MM.1S (cell line): ENCODE measurements at regions not wholly inside any gene's neighbourhood (a gene's known extent, or its start where the extent isn't known, plus 50 kb on each side); places are given as distances from the start of the nearest gene placed in this dataset.
"Not testable (repeated sequence)": the region's sequence is repeated elsewhere in the genome, so short reads cannot be mapped to it uniquely, and the experiment has no call there.

ENCODE experiments used
- DNase-seq: peaks from one replicate; pipeline ENCODE4 v3.0.0-alpha.2; 2015
- H2AFZ ChIP-seq: fragments of 300-600 bp; sonication (generic); 2 replicates; pipeline ENCODE4 v1.6.0; 2016; ENCODE audit warnings: antibody characterized with exemption, low read length
- H3F3A ChIP-seq: fragments of 300-600 bp; sonication (generic); 2 replicates; pipeline ENCODE4 v1.6.1; 2016; ENCODE audit warnings: mild to moderate bottlenecking, antibody characterized with exemption, low read length, moderate library complexity, mixed read lengths; ENCODE audit not compliant: insufficient read depth
- H3K27ac ChIP-seq: fragments of 300-600 bp; sonication (generic); 2 replicates; pipeline ENCODE4 v1.5.1; 2016; ENCODE audit warnings: mild to moderate bottlenecking, low read length
- H3K27me3 ChIP-seq: fragments of 300-600 bp; sonication (generic); replicated peaks from 2 replicates; pipeline ENCODE4 v1.6.0; 2016; ENCODE audit warnings: low read length; ENCODE audit not compliant: insufficient read depth
- H3K36me3 ChIP-seq: fragments of 300-600 bp; sonication (generic); replicated peaks from 2 replicates; pipeline ENCODE4 v1.6.1; 2016; ENCODE audit warnings: mild to moderate bottlenecking, low read length, mixed read lengths; ENCODE audit not compliant: insufficient read depth
- H3K4me1 ChIP-seq: fragments of 300-600 bp; sonication (generic); 2 replicates; pipeline ENCODE4 v1.6.1; 2016; ENCODE audit warnings: low read length, mixed read lengths
- H3K4me2 ChIP-seq: fragments of 300-600 bp; sonication (generic); 2 replicates; pipeline ENCODE4 v1.6.0; 2016; ENCODE audit warnings: low read depth, low read length
- H3K4me3 ChIP-seq: fragments of 300-600 bp; sonication (generic); 2 replicates; pipeline ENCODE4 v1.5.1; 2016; ENCODE audit warnings: low read length, mixed read lengths
- H3K79me2 ChIP-seq: fragments of 300-600 bp; sonication (generic); 2 replicates; pipeline ENCODE4 v1.6.1; 2016; ENCODE audit warnings: mixed run types, low read length, mixed read lengths
- H3K9ac ChIP-seq: fragments of 300-600 bp; sonication (generic); 2 replicates; pipeline ENCODE4 v1.6.1; 2016; ENCODE audit warnings: low read length, mixed read lengths
- H3K9me2 ChIP-seq: fragments of 300-600 bp; sonication (generic); replicated peaks from 2 replicates; pipeline ENCODE4 v1.6.1; 2016; ENCODE audit warnings: mild to moderate bottlenecking, low read length, mixed read lengths; ENCODE audit not compliant: insufficient read depth
- H3K9me3 ChIP-seq: fragments of 300-600 bp; sonication (generic); replicated peaks from 2 replicates; pipeline ENCODE4 v1.6.1; 2016; ENCODE audit warnings: mild to moderate bottlenecking, low read length, mixed read lengths; ENCODE audit not compliant: insufficient read depth
- H4K20me1 ChIP-seq: fragments of 300-600 bp; sonication (generic); 2 replicates; pipeline ENCODE4 v1.6.1; 2016; ENCODE audit warnings: mild to moderate bottlenecking, low read length, moderate library complexity, mixed read lengths; ENCODE audit not compliant: insufficient read depth
- CTCF ChIP-seq: fragments of 300-600 bp; sonication (generic); IDR thresholded peaks from 2 replicates; pipeline ENCODE4 v1.5.1; 2016; ENCODE audit warnings: antibody characterized with exemption, low read length, mixed read lengths
- EZH2 ChIP-seq: fragments of 300-600 bp; sonication (generic); optimal IDR thresholded peaks from 2 replicates; pipeline ENCODE3; 2017; ENCODE audit warnings: low read depth, mild to moderate bottlenecking, antibody characterized with exemption, low read length, mixed read lengths
- EZH2phosphoT487 ChIP-seq: fragments of 300-600 bp; sonication (generic); IDR thresholded peaks from 2 replicates; pipeline ENCODE4 v1.6.1; 2018; ENCODE audit warnings: antibody characterized with exemption, low read length

DNA sequence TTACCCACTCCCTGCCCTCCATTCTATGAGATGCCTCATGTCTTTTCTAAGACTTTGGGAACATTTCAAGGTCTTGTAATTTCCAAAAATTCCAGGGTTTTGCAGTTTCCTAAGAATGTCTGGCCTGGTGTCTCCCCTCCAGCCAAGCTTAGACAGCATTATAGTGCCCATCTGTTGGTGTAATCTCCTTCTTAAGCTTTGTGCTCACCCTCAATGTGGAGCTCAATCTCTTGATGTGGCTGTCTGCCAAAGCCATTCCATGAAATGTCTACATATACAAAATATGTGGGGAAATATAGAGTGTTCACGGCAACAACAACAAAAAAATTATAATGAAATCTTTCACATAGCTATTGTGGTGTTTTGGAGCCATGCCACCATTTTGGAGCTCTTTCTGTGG lies 558.4 kb downstream of the PIK3C3 start:
- Histone ChIP-seq H3K27ac (no peak overlapping the region), H3K27me3 (no peaks in the 10 kb centered on the region), H3K79me2 (no peaks in the 10 kb centered on the region), H3K4me3 (no peak overlapping the region), H3K4me2 (no peak overlapping the region), H3K9ac (no peak overlapping the region), H3K36me3 (no peaks in the 10 kb centered on the region), H4K20me1 (no peaks in the 10 kb centered on the region), H3K4me1 (no peaks in the 10 kb centered on the region), H3K9me2 (no peaks in the 10 kb centered on the region), H2AFZ (no peak overlapping the region), H3F3A (no peaks in the 10 kb centered on the region), H3K9me3 (no peaks in the 10 kb centered on the region)
- DNase-seq = no peak
- TF ChIP-seq EZH2phosphoT487 = no peak
- TF ChIP-seq CTCF = no peak
- TF ChIP-seq EZH2 = no peak

DNA sequence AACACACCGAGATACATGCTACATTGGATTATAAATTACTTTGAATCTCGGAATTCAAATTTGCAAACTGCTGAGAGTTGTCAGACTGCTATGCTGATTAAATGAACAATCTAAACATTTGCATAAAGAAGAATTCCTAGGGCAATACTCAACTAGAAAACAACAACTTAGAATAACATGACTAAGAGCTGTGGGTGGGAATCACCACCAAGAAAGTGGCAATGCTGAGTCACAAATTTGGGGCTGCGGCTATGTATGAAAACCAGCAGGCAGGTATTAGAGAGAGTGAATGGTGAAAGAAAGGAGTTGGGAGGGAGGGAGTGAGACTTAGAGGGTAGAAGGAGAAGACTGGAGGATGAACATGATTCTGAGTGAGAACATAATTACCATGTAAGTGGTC lies 559.5 kb downstream of the PIK3C3 start:
- TF ChIP-seq EZH2phosphoT487 (no peak), EZH2 (no peak)
- no peak overlapping the region for H3K4me2 ChIP-seq
- no peak overlapping the region for H3K4me3 ChIP-seq
- H3K9me2 ChIP-seq = no peaks in the 10 kb centered on the region
- H2AFZ ChIP-seq = no peak overlapping the region
- H3K9ac ChIP-seq = no peak overlapping the region
- H3K36me3 ChIP-seq = no peaks in the 10 kb centered on the region
- H4K20me1 ChIP-seq = no peaks in the 10 kb centered on the region
- H3K79me2 ChIP-seq = no peaks in the 10 kb centered on the region
- H3K27ac ChIP-seq = no peak overlapping the region
- H3K4me1 ChIP-seq = no peaks in the 10 kb centered on the region
- no peak for DNase-seq
- H3F3A ChIP-seq = no peaks in the 10 kb centered on the region
- no peaks in the 10 kb centered on the region for H3K27me3 ChIP-seq
- H3K9me3 ChIP-seq = no peaks in the 10 kb centered on the region

- H3K79me2 ChIP-seq = no peaks in the 10 kb centered on the region
- H3K9me3 ChIP-seq = no peaks in the 10 kb centered on the region
- no peaks in the 10 kb centered on the region for H4K20me1 ChIP-seq
- no peaks in the 10 kb centered on the region for H3K36me3 ChIP-seq
- no peaks in the 10 kb centered on the region for H3F3A ChIP-seq
- H3K27me3 ChIP-seq = no peaks in the 10 kb centered on the region
- TF ChIP-seq CTCF (no peak), EZH2 (no peak), EZH2phosphoT487 (no peak)
- H3K4me2 ChIP-seq = no peak overlapping the region
- DNase-seq = no peak
- no peak overlapping the region for H3K9ac ChIP-seq
- no peak overlapping the region for H3K4me3 ChIP-seq
- H3K27ac ChIP-seq = no peak overlapping the region
- H3K9me2 ChIP-seq = no peaks in the 10 kb centered on the region
- no peak overlapping the region for H2AFZ ChIP-seq
- no peaks in the 10 kb centered on the region for H3K4me1 ChIP-seq
Observed at GRCh38 chr18:42517896-42518295, 562.9 kb downstream of the PIK3C3 start.

DNA sequence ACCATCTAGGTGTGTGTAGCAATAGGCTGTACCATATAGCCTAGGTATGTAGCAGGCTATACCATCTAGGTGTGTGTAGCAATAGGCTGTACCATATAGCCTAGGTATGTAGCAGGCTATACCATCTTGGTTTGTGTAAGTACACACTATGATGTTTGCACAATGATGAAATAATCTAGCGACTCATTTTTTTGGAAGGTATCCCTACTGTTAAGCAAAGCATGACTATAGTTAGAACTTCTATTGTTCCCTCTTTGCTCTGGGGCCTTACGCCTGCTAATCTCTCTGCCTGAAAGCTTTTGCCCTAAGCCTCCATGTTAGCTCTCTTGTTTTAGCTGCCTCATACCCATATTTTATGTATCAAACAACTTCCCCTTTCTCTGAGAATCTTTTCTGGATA lies 563.3 kb downstream of the PIK3C3 start:
- not testable (repeated sequence) for H3K79me2 ChIP-seq, H3K9me2 ChIP-seq, DNase-seq, H3K4me1 ChIP-seq, H3K9me3 ChIP-seq, H3K27ac ChIP-seq, H4K20me1 ChIP-seq, H3K36me3 ChIP-seq, H2AFZ ChIP-seq, H3K4me3 ChIP-seq, H3F3A ChIP-seq, H3K27me3 ChIP-seq, H3K9ac ChIP-seq, H3K4me2 ChIP-seq
